GM12874 (cell line): ENCODE measurements at regions not wholly inside any gene's neighbourhood (a gene's known extent, or its start where the extent isn't known, plus 50 kb on each side); places are given as distances from the start of the nearest gene placed in this dataset.

Experiments used
- TF ChIP-seq, protein P1 (sequence below): IDR thresholded peaks from 2 replicates; pipeline ENCODE4 v1.5.1; 2011; ENCODE audit warnings: low read depth, mild to moderate bottlenecking, control low read depth, low read length, moderate library complexity; ENCODE audit not compliant: insufficient read depth

DNA sequence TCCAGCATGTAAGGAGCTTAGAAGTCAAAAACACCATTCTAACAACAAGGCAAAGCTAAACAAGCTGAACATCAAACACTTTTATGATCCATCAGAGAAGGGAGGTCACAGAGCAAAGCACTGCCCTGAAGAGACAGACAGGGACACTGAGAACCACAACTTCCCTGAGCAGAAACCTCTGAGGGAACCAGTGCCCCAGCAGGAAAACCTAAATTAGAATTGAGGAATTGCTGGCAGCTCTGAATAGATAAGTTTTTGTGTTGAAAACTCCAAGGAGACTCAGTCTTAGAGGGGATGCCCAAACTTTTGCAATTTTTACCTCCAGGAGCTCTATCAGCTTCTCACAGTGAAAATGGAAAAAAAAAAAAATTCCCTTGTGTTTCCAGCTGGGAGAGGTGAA lies 83.0 kb upstream of the MAPK10 start:
- TF ChIP-seq, protein P1, sequence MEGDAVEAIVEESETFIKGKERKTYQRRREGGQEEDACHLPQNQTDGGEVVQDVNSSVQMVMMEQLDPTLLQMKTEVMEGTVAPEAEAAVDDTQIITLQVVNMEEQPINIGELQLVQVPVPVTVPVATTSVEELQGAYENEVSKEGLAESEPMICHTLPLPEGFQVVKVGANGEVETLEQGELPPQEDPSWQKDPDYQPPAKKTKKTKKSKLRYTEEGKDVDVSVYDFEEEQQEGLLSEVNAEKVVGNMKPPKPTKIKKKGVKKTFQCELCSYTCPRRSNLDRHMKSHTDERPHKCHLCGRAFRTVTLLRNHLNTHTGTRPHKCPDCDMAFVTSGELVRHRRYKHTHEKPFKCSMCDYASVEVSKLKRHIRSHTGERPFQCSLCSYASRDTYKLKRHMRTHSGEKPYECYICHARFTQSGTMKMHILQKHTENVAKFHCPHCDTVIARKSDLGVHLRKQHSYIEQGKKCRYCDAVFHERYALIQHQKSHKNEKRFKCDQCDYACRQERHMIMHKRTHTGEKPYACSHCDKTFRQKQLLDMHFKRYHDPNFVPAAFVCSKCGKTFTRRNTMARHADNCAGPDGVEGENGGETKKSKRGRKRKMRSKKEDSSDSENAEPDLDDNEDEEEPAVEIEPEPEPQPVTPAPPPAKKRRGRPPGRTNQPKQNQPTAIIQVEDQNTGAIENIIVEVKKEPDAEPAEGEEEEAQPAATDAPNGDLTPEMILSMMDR, result no peak

DNA sequence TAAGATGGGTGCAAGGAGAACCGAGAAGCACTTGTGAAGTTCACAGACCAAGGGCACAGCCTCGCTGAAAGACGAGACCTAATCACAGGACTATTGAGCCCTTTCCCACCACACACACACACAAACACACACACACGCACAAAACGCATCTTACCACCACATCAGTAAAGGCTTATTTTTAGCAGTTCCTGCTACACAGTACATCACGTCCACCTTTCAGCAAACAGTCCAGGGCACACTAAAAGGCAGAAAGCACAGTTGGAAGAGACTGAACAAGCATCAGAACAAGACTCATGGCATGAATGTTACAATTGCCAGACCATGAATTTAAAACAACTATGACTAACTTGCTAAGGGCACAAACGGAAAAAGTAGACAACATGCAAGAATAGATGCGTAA lies 83.6 kb upstream of the MAPK10 start:
- TF ChIP-seq, protein P1, result no peak

DNA sequence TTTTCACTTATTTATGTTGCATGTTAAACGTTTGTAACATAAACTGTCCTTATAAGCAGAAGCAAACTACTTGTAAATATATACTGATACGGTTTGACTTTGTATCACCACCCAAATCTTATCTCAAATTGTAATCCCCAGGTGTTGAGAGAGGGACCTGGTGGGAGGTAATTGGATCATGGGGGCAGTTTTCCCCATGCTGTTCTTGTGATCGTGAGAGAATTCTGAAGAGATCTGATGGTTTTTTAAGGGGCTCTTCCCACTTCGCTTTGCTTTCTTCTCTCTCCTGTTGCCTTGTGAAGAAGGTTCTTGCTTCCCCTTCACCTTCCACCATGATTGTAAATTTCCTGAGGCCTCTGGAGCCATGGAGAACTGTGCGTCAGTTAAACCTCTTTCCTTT lies 87.1 kb upstream of the MAPK10 start:
- TF ChIP-seq, protein P1, result no peak

DNA sequence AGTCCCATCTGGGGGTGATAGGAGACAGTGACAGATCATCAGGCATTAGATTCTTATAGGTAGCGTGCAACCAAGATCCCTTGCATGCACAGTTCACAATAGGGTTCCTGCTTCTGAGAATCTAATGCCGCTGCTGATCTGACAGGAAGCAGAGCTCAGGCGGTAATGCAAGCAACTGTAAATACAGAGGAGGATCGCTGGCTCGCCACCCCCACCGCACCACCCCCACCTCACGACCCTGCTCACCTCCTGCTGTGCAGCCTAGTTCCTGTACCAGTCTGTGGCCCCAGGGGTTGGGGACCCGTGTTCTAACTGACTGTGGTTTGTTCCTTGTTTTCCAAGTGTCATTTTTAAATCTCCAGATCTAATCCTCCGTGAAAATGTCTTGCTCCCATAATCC lies 89.0 kb upstream of the MAPK10 start:
- TF ChIP-seq, protein P1, result no peak

DNA sequence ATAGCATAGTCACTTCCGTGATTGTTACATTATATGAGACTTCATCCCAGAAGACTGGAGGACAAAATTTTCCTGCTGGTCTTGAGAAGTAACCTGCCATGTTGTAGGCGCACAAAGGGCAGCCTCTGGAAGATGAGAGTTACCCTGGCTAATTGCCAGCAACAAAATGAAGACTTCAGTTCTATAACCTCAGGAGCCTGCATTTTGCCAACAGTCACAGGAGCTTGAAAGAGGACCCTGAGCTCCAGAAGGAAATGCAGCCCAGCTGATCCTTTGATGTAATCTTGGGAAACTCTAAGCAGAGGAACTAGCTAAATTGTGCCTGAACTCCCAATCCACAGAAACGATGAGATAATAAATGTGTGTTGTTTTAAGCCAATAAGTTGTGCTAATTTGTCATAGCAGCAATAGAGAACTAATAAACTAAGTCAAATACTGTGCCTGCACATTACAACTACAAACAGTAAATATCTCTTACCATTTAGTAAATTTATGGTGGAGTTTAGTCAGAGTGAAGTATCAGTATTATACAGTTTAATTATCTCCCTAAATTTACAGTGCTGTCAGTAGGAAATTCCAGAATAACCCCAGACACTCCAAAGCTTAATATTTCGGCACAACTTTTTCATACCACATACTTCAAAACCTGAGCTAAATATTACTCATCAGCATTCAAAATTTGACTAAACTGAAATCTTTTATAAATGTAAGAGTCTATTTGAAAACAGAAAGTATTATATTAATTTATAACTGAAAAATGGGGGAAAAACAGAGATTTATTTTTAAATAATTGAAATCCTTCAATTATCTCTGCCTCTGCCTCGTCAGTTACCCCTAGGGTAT lies 90.1 kb upstream of the MAPK10 start:
- TF ChIP-seq, protein P1, result no peak

DNA sequence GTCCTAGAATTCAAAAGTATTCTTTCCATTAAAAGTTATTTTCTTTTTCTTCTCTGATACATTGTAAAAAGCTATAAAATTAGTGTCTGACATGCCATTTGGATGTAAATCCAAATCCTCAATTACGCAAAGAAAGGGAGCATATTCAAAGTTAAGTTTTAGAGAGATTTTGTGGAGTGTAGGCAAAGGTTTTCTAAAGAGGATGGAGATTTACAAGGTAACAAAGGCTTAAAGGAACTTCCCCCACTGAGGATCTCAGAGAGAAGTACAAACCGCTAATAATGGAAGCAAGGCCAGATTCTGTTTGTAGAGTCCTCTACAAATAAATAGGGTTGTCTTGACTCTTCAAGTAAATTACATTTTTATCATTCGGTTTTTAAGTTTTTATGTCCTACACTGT lies 91.0 kb upstream of the MAPK10 start:
- TF ChIP-seq, protein P1, result no peak

DNA sequence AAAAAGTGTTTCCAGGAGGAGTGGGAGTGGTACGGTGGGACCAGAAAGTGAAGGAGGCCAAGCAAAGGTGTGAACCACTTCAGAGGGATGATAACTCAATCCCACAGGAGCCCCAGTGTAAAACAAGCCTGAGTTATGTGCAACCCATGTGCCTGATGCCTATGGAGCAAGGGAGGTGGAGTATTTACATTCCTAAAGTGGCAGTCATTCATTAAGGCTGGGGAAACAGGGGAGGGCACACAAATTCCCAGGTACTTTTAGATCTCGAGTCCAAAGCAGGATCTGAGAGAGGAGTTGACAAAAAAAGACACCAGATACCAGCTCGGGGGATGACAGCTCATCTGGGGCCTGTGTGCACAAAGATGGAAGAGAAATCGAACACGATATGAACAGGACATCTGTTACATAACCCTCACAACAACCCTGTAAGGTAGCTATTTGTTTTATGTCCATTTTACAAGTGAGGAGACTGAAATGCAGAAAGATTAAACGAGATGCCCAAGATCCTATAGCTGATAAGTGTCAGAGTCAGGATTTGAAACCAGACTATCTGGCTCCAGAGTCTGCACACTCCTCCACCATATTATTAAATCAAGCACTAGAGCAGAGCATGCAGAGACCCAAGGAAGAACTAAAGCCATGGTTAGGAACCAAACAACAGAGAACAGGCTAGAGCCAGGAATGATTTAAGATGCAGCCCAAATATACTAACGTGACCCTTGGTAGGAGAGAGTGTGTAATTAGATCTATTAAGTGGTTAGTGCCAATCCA lies 91.9 kb upstream of the MAPK10 start:
- TF ChIP-seq, protein P1, result no peak
